OCI-LY1 (cell line): ENCODE measurements at regions not wholly inside any gene's neighbourhood (a gene's known extent, or its start where the extent isn't known, plus 50 kb on each side); places are given as distances from the start of the nearest gene placed in this dataset.

Experiments
- EZH2 ChIP-seq: fragments of 200-600 bp; sonication (generic), shearing (Covaris generic); IDR thresholded peaks from 2 replicates; pipeline ENCODE4 v1.8.0; 2017; ENCODE audit warnings: borderline replicate concordance, mixed run types, mild to moderate bottlenecking, antibody characterized with exemption, low read length, moderate library complexity, mixed read lengths
- TF ChIP-seq, protein P1 (sequence below): fragments of 200-600 bp; sonication (generic), shearing (Covaris generic); IDR thresholded peaks from 2 replicates; pipeline ENCODE4 v1.5.1; 2017; ENCODE audit warnings: mild to moderate bottlenecking, antibody characterized with exemption, low read length, moderate library complexity, mixed read lengths

DNA sequence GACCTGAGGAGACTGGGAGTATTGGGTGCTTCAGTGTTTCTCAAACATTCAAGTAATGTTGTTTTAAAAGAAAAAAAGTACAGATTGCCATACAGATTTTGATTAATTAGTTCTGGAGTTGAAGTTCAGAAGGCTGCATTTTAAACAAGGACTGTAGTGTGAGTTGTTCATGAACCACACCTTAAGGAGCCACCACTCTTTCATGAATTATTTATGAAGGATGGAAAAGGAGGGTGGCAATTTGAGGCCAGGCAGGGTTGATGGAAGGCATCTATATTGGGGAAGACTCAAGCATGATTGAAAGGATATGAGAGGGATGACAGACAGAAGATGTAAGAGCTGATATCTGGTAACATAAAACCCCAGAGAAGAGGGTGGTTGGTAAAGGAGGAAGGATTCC is 146.6 kb upstream of the CAND1 start:
- TF ChIP-seq, protein P1, sequence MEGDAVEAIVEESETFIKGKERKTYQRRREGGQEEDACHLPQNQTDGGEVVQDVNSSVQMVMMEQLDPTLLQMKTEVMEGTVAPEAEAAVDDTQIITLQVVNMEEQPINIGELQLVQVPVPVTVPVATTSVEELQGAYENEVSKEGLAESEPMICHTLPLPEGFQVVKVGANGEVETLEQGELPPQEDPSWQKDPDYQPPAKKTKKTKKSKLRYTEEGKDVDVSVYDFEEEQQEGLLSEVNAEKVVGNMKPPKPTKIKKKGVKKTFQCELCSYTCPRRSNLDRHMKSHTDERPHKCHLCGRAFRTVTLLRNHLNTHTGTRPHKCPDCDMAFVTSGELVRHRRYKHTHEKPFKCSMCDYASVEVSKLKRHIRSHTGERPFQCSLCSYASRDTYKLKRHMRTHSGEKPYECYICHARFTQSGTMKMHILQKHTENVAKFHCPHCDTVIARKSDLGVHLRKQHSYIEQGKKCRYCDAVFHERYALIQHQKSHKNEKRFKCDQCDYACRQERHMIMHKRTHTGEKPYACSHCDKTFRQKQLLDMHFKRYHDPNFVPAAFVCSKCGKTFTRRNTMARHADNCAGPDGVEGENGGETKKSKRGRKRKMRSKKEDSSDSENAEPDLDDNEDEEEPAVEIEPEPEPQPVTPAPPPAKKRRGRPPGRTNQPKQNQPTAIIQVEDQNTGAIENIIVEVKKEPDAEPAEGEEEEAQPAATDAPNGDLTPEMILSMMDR: no peak
- TF ChIP-seq EZH2: no peak
